Fibroblast of lung (primary cell): ENCODE measurements at regions not wholly inside any gene's neighbourhood (a gene's known extent, or its start where the extent isn't known, plus 50 kb on each side); places are given as distances from the start of the nearest gene placed in this dataset.

ENCODE experiments used
- DNase-seq, 2 donors: peaks; one replicate each; pipeline versions ENCODE4 v3.0.0 to v3.0.0-alpha.2; 2010; ENCODE audit warnings: low read depth in 2 of 2
- H2AFZ ChIP-seq: 2 replicates; pipeline ENCODE4 v1.5.1; 2012; ENCODE audit warnings: low read length, control low read depth, inconsistent platforms
- H3K27ac ChIP-seq: 2 replicates; pipeline ENCODE4 v1.5.1; 2011; ENCODE audit warnings: low read length, control low read depth; ENCODE audit not compliant: insufficient read depth
- H3K27me3 ChIP-seq: 2 replicates; pipeline ENCODE4 v1.5.1; 2011; ENCODE audit warnings: mild to moderate bottlenecking, low read length; ENCODE audit not compliant: control insufficient read depth, insufficient read depth
- H3K36me3 ChIP-seq: 2 replicates; pipeline ENCODE4 v1.5.1; 2011; ENCODE audit warnings: low read length; ENCODE audit not compliant: control insufficient read depth, insufficient read depth
- H3K4me1 ChIP-seq: 2 replicates; pipeline ENCODE4 v1.5.1; 2011; ENCODE audit warnings: low read length; ENCODE audit not compliant: control insufficient read depth, insufficient read depth; ENCODE audit errors: extremely low read depth
- H3K4me2 ChIP-seq: 2 replicates; pipeline ENCODE4 v1.5.1; 2011; ENCODE audit warnings: low read length, control low read depth; ENCODE audit not compliant: insufficient read depth; ENCODE audit errors: extremely low read depth
- H3K4me3 ChIP-seq, 4 experiments: fragments of 200-600 bp in 1 of 4; sonication (generic) in 1 of 4; replicated peaks in 1 of 4; 2 replicates each; pipeline ENCODE4 v1.5.1; 2011 to 2016; ENCODE audit warnings: low read length in 4 of 4, low read depth in 3 of 4, mild to moderate bottlenecking in 3 of 4, control low read depth in 2 of 4, inconsistent platforms in 1 of 4, mixed read lengths in 1 of 4; ENCODE audit not compliant: insufficient read depth in 1 of 4; ENCODE audit errors: control extremely low read depth in 1 of 4
- H3K79me2 ChIP-seq: 2 replicates; pipeline ENCODE4 v1.5.1; 2012; ENCODE audit warnings: mild to moderate bottlenecking, low read length, inconsistent platforms; ENCODE audit not compliant: control insufficient read depth, insufficient read depth
- H3K9ac ChIP-seq: 2 replicates; pipeline ENCODE4 v1.5.1; 2011; ENCODE audit warnings: mild to moderate bottlenecking, low read length, control low read depth; ENCODE audit not compliant: insufficient read depth
- H3K9me3 ChIP-seq: 2 replicates; pipeline ENCODE4 v1.5.1; 2012; ENCODE audit warnings: low read depth, low read length; ENCODE audit not compliant: control insufficient read depth, insufficient read depth
- H4K20me1 ChIP-seq: 2 replicates; pipeline ENCODE4 v1.5.1; 2011; ENCODE audit warnings: low read length; ENCODE audit not compliant: control insufficient read depth, insufficient read depth; ENCODE audit errors: extremely low read depth
- EZH2 ChIP-seq: IDR thresholded peaks from 2 replicates; pipeline ENCODE4 v1.5.1; 2012; ENCODE audit warnings: low read length, control low read depth, mild to moderate bottlenecking; ENCODE audit errors: missing control alignments
- TF ChIP-seq, protein P1 (sequence below), 2 donors: IDR thresholded peaks in 1 of 2; conservative IDR thresholded peaks in 1 of 2; 1 replicate in 1 of 2; 2 replicates in 1 of 2; pipeline ENCODE4 v1.5.1; 2011 to 2012; ENCODE audit warnings: low read length in 2 of 2, control low read depth in 1 of 2, inconsistent platforms in 1 of 2, low read depth in 1 of 2, mild to moderate bottlenecking in 1 of 2

DNA sequence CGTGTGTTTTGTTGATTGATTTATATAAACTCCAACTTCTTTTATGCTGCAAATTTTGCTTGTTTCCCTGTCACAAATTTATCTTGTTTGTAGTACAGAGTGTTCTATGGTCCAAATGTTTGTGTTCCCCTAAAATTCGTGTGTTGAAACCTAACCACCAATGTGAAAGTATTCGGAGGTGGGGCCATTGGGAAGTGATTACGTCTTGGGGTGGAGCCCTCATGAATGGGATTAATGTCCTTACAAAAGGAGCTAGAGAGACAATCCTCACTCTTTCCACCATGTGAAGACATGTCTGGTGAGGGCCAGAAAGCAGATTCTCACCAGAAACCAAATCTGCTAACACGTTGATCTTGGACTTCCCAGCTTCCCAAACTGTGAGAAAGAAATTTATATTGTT is 262.0 kb downstream of the MAN2A1 start:
- H3K36me3 ChIP-seq = no peaks in the 10 kb centered on the region
- H3K27ac ChIP-seq = no peak overlapping the region
- H4K20me1 ChIP-seq = no peaks in the 10 kb centered on the region
- no peak overlapping the region for H3K4me2 ChIP-seq
- no peaks in the 10 kb centered on the region for H3K27me3 ChIP-seq
- no peaks in the 10 kb centered on the region for H3K9me3 ChIP-seq
- DNase-seq = no peak
- H3K9ac ChIP-seq = no peak overlapping the region
- H2AFZ ChIP-seq = no peak overlapping the region
- no peaks in the 10 kb centered on the region for H3K4me1 ChIP-seq
- H3K79me2 ChIP-seq = no peaks in the 10 kb centered on the region
- TF ChIP-seq, protein P1, sequence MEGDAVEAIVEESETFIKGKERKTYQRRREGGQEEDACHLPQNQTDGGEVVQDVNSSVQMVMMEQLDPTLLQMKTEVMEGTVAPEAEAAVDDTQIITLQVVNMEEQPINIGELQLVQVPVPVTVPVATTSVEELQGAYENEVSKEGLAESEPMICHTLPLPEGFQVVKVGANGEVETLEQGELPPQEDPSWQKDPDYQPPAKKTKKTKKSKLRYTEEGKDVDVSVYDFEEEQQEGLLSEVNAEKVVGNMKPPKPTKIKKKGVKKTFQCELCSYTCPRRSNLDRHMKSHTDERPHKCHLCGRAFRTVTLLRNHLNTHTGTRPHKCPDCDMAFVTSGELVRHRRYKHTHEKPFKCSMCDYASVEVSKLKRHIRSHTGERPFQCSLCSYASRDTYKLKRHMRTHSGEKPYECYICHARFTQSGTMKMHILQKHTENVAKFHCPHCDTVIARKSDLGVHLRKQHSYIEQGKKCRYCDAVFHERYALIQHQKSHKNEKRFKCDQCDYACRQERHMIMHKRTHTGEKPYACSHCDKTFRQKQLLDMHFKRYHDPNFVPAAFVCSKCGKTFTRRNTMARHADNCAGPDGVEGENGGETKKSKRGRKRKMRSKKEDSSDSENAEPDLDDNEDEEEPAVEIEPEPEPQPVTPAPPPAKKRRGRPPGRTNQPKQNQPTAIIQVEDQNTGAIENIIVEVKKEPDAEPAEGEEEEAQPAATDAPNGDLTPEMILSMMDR (conservative IDR thresholded peaks at IDR 0.05 in 1 of 2, IDR thresholded peaks at IDR 0.05 in 1 of 2; ENCODE audit: low read depth in 1 of 2, low read length in 2 of 2) = no peak
- TF ChIP-seq EZH2 = no peak
- H3K4me3 ChIP-seq = no peak overlapping the region

DNA sequence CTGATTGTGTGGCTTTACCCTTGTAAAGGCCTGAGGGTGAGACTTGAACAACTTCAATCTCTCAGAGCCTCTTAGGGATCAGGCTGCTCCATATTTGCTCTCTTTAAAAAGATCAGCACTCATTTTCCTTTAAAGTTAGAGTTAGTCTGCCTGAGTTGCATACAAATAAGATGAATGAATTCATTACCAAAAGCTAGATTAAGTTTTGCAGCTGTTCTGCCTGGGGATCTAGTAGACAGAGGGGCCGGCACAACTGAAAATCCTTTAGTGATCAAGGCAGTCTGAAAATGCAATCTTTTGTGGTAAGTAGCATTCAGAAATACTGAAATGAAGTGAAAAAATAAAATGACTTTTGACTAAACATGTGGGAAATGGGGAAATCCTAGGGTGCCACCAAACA is 264.0 kb downstream of the MAN2A1 start:
- DNase-seq = no peak
- Histone ChIP-seq H3K9ac (no peak overlapping the region), H4K20me1 (no peaks in the 10 kb centered on the region), H3K79me2 (no peaks in the 10 kb centered on the region), H3K4me3 (no peak overlapping the region), H3K36me3 (no peaks in the 10 kb centered on the region), H2AFZ (no peak overlapping the region), H3K4me2 (no peak overlapping the region), H3K27ac (no peak overlapping the region), H3K9me3 (no peaks in the 10 kb centered on the region), H3K27me3 (no peaks in the 10 kb centered on the region), H3K4me1 (no peaks in the 10 kb centered on the region)
- TF ChIP-seq, protein P1 (conservative IDR thresholded peaks at IDR 0.05 in 1 of 2, IDR thresholded peaks at IDR 0.05 in 1 of 2; ENCODE audit: low read depth in 1 of 2, low read length in 2 of 2) = no peak
- no peak for TF ChIP-seq EZH2

DNA sequence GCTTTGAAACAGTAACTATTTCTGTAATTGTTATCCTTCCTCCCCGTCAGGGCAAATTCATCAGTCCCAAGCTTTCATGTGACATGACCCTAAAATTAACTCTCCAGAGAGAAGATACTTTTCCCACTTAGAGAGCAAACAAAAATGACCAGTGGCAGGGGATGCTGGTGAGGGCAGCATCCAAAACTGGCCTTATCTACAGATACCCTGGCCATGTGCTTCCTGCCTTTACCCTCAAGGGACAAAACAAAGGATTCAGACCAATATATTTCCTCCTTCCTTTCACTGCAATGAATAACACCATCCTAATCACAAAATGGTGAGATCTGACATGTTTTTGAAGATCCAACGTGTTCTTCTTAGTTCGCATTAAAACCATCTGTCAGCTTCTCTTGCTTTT is 267.2 kb downstream of the MAN2A1 start:
- no peaks in the 10 kb centered on the region for H3K27me3 ChIP-seq
- H4K20me1 ChIP-seq = no peaks in the 10 kb centered on the region
- H3K4me2 ChIP-seq = no peak overlapping the region
- no peaks in the 10 kb centered on the region for H3K36me3 ChIP-seq
- no peaks in the 10 kb centered on the region for H3K9me3 ChIP-seq
- H3K4me1 ChIP-seq = no peaks in the 10 kb centered on the region
- no peak for TF ChIP-seq EZH2
- TF ChIP-seq, protein P1 (conservative IDR thresholded peaks at IDR 0.05 in 1 of 2, IDR thresholded peaks at IDR 0.05 in 1 of 2; ENCODE audit: low read depth in 1 of 2, low read length in 2 of 2) = no peak
- no peak overlapping the region for H3K9ac ChIP-seq
- no peak overlapping the region for H2AFZ ChIP-seq
- no peak overlapping the region for H3K4me3 ChIP-seq
- no peaks in the 10 kb centered on the region for H3K79me2 ChIP-seq
- DNase-seq = no peak
- no peak overlapping the region for H3K27ac ChIP-seq
